HG03342 (cell line): ENCODE measurements at regions not wholly inside any gene's neighbourhood (a gene's known extent, or its start where the extent isn't known, plus 50 kb on each side); places are given as distances from the start of the nearest gene placed in this dataset.
"Not testable (repeated sequence)": the region's sequence is repeated elsewhere in the genome, so short reads cannot be mapped to it uniquely, and the experiment has no call there.

Experiments used
- ATAC-seq: cut with Tn5 transposase; IDR thresholded peaks from one replicate; pipeline ENCODE4 v1.9.1; 2021; ENCODE audit warnings: mild to moderate bottlenecking, moderate library complexity; ENCODE audit not compliant: unreplicated experiment

DNA sequence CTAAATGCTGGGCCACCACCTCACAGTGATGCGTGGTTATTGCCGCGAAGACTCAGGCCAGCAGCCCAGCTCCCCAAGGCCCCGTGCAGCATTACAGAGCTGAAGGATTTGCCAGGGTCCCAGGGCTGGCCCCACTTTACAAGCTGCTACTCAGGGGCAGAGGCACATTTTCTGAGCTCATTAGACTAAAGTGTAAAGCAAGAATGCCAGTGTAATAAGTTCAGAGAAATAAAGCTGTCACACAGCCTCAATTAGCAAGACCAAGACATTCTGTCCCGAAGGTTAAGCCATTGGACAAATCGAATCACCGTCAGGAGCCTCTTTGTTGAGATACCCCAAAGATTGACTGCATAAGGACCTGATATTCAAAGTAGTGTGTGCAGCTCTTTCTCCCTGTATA is 428.4 kb downstream of the EFNB2 start:
- ATAC-seq, result no peak

GRCh38 chr13:106105153-106105552 is 430.3 kb downstream of the EFNB2 start:
- no peak for ATAC-seq

DNA sequence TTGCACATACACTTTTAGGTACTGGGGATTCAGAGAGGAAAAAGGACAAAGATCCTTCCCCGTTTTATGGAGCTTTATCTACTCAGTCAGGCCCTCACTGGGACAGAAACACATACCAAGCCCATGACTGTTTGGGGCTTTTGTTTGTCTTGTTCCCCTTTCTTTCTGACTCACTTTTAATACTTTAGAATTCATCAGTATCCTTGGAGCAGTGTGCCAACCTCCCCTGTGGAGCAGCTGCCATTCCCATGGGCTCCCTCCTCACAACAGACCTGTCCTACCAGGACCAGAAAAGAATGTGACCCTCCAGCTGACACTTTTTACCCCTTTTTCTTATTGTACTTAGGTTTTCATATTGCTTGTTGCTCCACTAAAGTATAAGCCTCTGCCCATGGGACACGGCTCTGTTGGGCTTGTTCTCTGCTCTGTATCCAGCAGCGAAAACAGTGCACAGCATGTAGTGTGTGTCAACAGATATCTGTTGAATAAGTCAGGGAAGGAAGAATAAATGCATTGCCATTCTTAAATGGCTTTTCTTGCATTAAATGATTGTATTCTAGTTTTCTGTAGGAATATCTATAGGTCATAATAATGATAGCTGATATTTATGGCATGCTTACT is 431.1 kb downstream of the EFNB2 start:
- no peak for ATAC-seq

- no peak for ATAC-seq
These were observed 431.7 kb downstream of the EFNB2 start for GRCh38 chr13:106103779-106104178.

GRCh38 chr13:106102786-106103185 is 432.7 kb downstream of the EFNB2 start:
- no peak for ATAC-seq

GRCh38 chr13:106101201-106101600 is 434.3 kb downstream of the EFNB2 start:
- ATAC-seq, result no peak

- peak; percentile 70 for ATAC-seq
These were observed 435.1 kb downstream of the EFNB2 start for GRCh38 chr13:106100171-106100919.

- ATAC-seq, result no peak
These were observed 435.7 kb downstream of the EFNB2 start for GRCh38 chr13:106099765-106100164.

- no peak for ATAC-seq
These were observed 436.7 kb downstream of the EFNB2 start for GRCh38 chr13:106098778-106099177.

GRCh38 chr13:106096661-106097092 is 438.8 kb downstream of the EFNB2 start:
- no peak for ATAC-seq

- no peak for ATAC-seq
These were observed 439.5 kb downstream of the EFNB2 start for GRCh38 chr13:106095919-106096318.

DNA sequence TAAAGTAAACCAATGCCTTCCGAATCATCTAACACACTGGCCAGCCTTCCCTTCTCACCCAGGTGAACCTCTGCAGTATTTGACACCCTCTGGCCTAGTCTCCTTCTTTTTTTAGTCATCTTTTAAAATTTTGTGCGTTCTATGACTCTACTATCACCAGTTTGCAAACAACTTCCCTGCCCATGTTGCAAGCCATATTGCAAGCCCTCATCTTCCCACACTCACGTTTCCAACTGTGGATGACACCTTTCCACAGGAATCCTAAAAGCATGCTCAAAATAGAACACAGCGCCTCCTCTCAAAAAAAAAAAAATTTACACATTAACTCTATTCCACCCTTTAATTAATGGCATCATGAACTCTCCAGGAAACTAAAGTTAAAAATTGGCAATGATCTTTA is 440.1 kb downstream of the EFNB2 start:
- ATAC-seq, result no peak

DNA sequence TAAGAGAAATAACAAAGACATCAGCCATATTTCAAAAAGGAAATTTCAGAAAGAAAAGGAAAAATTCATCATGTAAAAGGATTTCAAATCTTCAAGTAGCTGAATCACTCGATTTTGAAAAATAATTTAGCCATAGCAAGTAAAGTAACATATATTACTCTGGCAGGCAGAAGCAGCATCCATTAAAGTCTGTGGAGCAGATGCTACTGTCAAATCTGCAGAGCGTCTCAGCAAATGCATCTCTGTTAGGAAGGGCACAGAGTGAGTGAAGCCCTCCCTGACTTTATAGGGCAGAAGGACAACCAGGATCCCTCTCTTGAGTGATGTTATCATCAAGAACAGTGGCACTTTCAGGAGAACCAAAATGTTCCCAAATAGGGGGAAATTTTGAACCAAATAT is 445.5 kb downstream of the EFNB2 start:
- no peak for ATAC-seq

DNA sequence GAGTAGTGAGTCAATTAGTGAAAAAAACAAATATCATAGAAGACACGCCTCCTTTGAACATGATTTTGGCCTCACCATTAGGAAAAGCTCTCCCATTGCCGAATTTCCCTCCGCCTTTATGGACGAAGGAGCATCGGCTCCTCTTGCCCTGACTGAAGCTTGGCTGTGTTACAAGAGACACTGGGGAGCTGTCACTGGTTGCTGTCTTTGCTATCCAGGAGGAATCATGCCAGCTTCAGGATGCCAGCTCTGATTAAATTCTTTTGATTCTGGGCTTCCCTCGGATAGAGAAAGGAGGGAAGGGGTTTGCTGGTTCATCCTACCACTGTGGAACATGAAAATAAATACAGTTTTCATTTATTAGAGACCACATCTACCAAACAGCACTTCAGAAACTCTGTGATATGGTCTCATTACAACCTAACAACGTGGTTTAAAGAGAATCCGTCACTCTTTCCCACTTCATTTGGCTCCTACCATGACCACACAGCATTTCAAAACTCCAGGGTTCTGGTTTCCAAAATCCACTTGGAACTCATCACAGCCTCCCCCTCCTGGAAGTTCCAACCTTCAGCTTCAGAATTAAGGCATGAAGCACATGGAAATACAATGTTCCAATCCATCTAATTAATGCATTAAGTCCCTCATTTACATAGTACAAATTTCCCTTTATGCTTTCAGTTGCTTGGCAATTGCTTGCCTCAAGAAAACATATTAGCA is 446.0 kb downstream of the EFNB2 start:
- no peak for ATAC-seq

DNA sequence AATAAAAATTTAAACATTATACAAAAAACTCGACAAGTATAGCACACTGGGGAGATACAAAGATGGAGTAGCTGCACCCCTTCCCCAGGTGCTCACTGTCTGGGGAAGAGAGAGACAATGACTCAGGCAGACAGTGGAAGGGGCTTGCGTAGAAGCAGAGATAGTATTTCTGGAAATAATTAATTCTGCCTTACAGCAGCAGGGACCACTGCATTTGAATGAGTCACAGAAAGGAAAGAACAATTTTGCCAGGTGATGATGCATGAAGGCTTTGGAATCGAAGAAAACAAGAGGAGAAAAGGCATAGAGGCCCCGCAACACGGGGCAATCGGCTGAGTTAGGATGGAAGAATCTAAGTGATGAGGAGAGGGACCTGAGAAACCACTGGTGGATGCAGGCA is 447.4 kb downstream of the EFNB2 start:
- ATAC-seq, result no peak

DNA sequence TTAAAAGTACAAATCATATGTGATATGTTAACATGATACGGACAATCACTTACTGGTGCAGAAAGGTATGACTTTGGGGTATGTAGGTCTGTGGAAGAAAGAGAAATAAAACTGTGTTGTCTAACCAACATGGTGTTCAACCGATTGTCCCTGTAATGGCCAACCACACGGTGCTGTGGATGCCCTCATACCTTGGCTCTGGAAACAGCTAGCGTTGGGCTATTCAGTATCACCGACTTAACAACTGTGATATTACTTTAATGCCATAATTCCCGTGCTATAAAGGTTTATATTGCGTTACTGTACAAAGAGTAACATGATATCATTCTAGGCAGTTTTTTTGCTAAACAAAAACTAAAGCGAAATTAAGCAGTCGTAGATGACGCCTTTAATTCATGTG is 448.3 kb downstream of the EFNB2 start:
- no peak for ATAC-seq

- ATAC-seq, result peak; percentile 80
These were observed 451.7 kb downstream of the EFNB2 start for GRCh38 chr13:106083620-106084350.

GRCh38 chr13:106081221-106081620 is 454.2 kb downstream of the EFNB2 start:
- ATAC-seq, result not testable (repeated sequence)

- no peak for ATAC-seq
These were observed 457.3 kb downstream of the EFNB2 start for GRCh38 chr13:106078191-106078590.

GRCh38 chr13:106077017-106077416 is 458.4 kb downstream of the EFNB2 start:
- no peak for ATAC-seq

GRCh38 chr13:106072014-106072413 is 463.4 kb downstream of the EFNB2 start:
- no peak for ATAC-seq
